ENCODE measurements at regions not wholly inside any gene's neighbourhood (a gene's known extent, or its start where the extent isn't known, plus 50 kb on each side); places are given as distances from the start of the nearest gene placed in this dataset.

- TF ChIP-seq CTCF (CRISPR knock-in tag; IDR thresholded peaks at IDR 0.05) (no peak), HDAC6 (IDR thresholded peaks at IDR 0.05; ENCODE audit: low read depth, low read length) (no peak), PATZ1 (CRISPR knock-in tag; IDR thresholded peaks at IDR 0.05) (no peak), CHCHD3 (CRISPR knock-in tag; IDR thresholded peaks at IDR 0.05) (no peak), ZEB1 (IDR thresholded peaks at IDR 0.05; ENCODE audit: insufficient replicate concordance, low read depth) (no peak), GABPA (IDR thresholded peaks at IDR 0.05; ENCODE audit: low read depth, low read length) (no peak), GABPA (CRISPR knock-in tag; IDR thresholded peaks at IDR 0.05; ENCODE audit: low read depth) (no peak), CEBPG (CRISPR knock-in tag; IDR thresholded peaks at IDR 0.05) (no peak), PCBP1 (IDR thresholded peaks at IDR 0.05; ENCODE audit: borderline replicate concordance, low read depth, low read length) (no peak), HDAC2 (CRISPR knock-in tag; IDR thresholded peaks at IDR 0.05) (no peak), PREB (CRISPR knock-in tag; IDR thresholded peaks at IDR 0.05) (no peak)
Observed at GRCh38 chr5:129398026-129398678, 61.9 kb upstream of the ADAMTS19 start.

All from HepG2 (cell line).